CD4-positive, alpha-beta memory T cell (primary cell): ENCODE measurements at regions not wholly inside any gene's neighbourhood (a gene's known extent, or its start where the extent isn't known, plus 50 kb on each side); places are given as distances from the start of the nearest gene placed in this dataset.
"Not testable (repeated sequence)": the region's sequence is repeated elsewhere in the genome, so short reads cannot be mapped to it uniquely, and the experiment has no call there.

ENCODE experiments used
- CTCF ChIA-PET: fragments of 350-600 bp; sonication (Branson Sonifier 250); formaldehyde crosslinking; loops from one replicate; lab custom pipeline; 2021; ENCODE audit warnings: inconsistent platforms; ENCODE audit not compliant: partially characterized antibody; lab: Charles Lee
- POLR2A ChIA-PET: fragments of 350-600 bp; sonication (Branson Sonifier 250); formaldehyde crosslinking; loops from one replicate; lab custom pipeline; 2021; ENCODE audit not compliant: partially characterized antibody; lab: Charles Lee
- DNase-seq, 5 donors: peaks; one replicate each; pipeline versions ENCODE4 v3.0.0 to v3.0.0-alpha.2; 2020 to 2022; ENCODE audit warnings: mixed read lengths in 1 of 5
- H3K27ac ChIP-seq: one replicate; pipeline ENCODE4 v1.7.0; 2013; ENCODE audit warnings: low read depth, low read length
- H3K27me3 ChIP-seq: 2 replicates; pipeline ENCODE4 v1.7.0; 2013; ENCODE audit warnings: mild to moderate bottlenecking, low read length, moderate library complexity; ENCODE audit not compliant: insufficient read depth
- H3K36me3 ChIP-seq: 2 replicates; pipeline ENCODE4 v1.7.0; 2013; ENCODE audit warnings: mild to moderate bottlenecking, low read length, moderate library complexity; ENCODE audit not compliant: insufficient read depth
- H3K4me1 ChIP-seq: 2 replicates; pipeline ENCODE4 v1.7.0; 2013; ENCODE audit warnings: mild to moderate bottlenecking, low read length, moderate library complexity; ENCODE audit not compliant: insufficient read depth
- H3K4me3 ChIP-seq, 2 donors: one replicate each; pipeline ENCODE4 v1.7.0; 2013; ENCODE audit warnings: low read length in 2 of 2, mild to moderate bottlenecking in 1 of 2
- H3K9me3 ChIP-seq, 2 donors: one replicate each; pipeline ENCODE4 v1.7.0; 2013; ENCODE audit warnings: low read length in 2 of 2, control low read depth in 1 of 2; ENCODE audit not compliant: control insufficient read depth in 1 of 2
- H3K27ac Mint-ChIP-seq, 7 donors: one replicate each; pipeline ENCODE4 v1.8.0; 2020 to 2021; ENCODE audit warnings: mixed read lengths in 7 of 7, mild to moderate bottlenecking in 6 of 7, inconsistent platforms in 3 of 7, moderate library complexity in 3 of 7
- H3K27me3 Mint-ChIP-seq, 2 donors: one replicate each; pipeline ENCODE4 v1.8.0; 2020 to 2021; ENCODE audit warnings: mixed read lengths in 2 of 2
- H3K36me3 Mint-ChIP-seq, 2 donors: one replicate each; pipeline ENCODE4 v1.8.0; 2020 to 2021; ENCODE audit warnings: mixed read lengths in 2 of 2, inconsistent platforms in 1 of 2, mild to moderate bottlenecking in 1 of 2
- H3K4me1 Mint-ChIP-seq, 4 donors: one replicate each; pipeline ENCODE4 v1.8.0; 2020 to 2021; ENCODE audit warnings: mixed read lengths in 4 of 4, mild to moderate bottlenecking in 1 of 4
- H3K4me3 Mint-ChIP-seq, 8 donors: one replicate each; pipeline ENCODE4 v1.8.0; 2020 to 2021; ENCODE audit warnings: mixed read lengths in 8 of 8, mild to moderate bottlenecking in 7 of 8, moderate library complexity in 6 of 8, inconsistent platforms in 3 of 8
- H3K9me3 Mint-ChIP-seq, 8 donors: one replicate each; pipeline ENCODE4 v1.8.0; 2020 to 2021; ENCODE audit warnings: mixed read lengths in 8 of 8, mild to moderate bottlenecking in 5 of 8, inconsistent platforms in 3 of 8, moderate library complexity in 1 of 8
- intact Hi-C: fragments of 100-400 bp; cut with micrococcal nuclease; formaldehyde crosslinking; loops from one replicate; pipeline ENCODE4 v1.15.1; 2023

DNA sequence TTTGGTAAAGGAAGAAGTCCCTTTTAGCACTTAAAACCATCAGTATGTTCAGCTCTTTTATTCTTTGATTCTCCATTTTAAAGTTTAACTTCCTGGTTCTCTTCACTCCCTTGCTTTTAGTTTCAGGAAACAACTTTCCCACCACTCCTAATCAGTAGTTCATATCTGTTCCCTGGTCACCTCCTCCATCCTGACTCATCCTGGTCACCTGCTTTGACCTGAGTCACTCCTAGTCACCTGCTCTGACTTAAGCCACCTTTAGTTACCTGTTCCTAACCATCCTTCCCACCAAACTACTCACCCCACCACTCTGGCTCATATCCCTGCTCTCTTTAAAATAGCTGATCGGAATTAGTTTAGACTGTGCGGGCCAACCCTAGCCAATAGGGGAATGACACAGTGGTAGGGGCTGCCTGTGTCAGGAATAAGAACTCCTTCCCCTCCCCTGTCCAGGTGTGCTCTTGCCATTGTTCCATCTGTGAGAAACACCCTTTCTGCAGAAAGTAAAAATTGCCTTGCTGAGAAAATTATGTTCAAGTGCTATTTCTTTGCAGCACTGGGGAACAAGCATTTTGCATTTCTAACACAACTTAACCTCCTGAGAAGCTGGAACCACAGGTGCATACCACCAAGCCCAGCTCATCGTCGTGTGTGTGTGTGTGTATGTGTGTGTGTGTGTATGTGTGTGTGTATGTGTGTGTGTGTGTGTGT is 204.0 kb upstream of the MAOA start:
- H3K36me3 ChIP-seq, CTCF ChIA-PET, H3K4me1 Mint-ChIP-seq, intact Hi-C loops, H3K4me1 ChIP-seq, H3K27ac Mint-ChIP-seq, POLR2A ChIA-PET, H3K27ac ChIP-seq, H3K27me3 ChIP-seq, DNase-seq, H3K27me3 Mint-ChIP-seq, H3K36me3 Mint-ChIP-seq, H3K4me3 ChIP-seq, H3K9me3 ChIP-seq: not testable (repeated sequence)
- Mint-ChIP-seq H3K9me3 (peaks cover 0 to 55% (median 37%) of the 10 kb centered on the region in 8 donors), H3K4me3 (peak overlapping the region in 1 of 8 donors; percentile 8)

DNA sequence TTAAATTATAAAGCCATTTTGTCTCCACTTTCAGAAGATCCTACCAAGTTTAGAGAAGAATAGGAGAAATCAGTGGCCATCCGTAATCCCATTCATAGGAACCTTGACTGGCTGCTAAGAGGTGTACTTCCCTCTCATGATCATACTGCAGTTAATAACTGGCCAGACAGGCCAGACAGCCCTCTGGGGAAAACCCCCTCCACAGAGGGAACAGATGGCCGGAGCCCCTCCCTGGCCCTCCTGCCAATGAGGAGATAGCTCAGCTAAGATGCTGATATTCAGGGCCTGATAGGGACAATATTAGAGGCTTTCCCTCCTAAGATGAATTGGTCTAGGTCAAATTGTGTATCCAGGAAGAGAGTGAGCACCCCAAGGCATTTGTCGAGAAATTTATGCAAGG is 200.0 kb upstream of the MAOA start:
- H3K9me3 ChIP-seq, result peaks cover 0 to 9% of the 10 kb centered on the region in 2 donors
- H3K27me3 ChIP-seq, result no peaks in the 10 kb centered on the region
- H3K4me1 ChIP-seq, result no peaks in the 10 kb centered on the region
- no peak overlapping the region for H3K4me3 ChIP-seq
- no peaks in the 10 kb centered on the region for H3K4me1 Mint-ChIP-seq
- CTCF ChIA-PET, result no interaction called here
- peaks cover 0 to 3% of the 10 kb centered on the region in 2 donors for H3K27me3 Mint-ChIP-seq
- no peaks in the 10 kb centered on the region for H3K36me3 ChIP-seq
- intact Hi-C loops, result no loop called here
- POLR2A ChIA-PET, result no interaction called here
- H3K36me3 Mint-ChIP-seq, result no peaks in the 10 kb centered on the region
- H3K9me3 Mint-ChIP-seq, result peaks cover 0 to 29% (median 23%) of the 10 kb centered on the region in 8 donors
- DNase-seq, result no peak
- H3K27ac Mint-ChIP-seq, result no peak overlapping the region
- no peak overlapping the region for H3K4me3 Mint-ChIP-seq
- H3K27ac ChIP-seq, result no peak overlapping the region

DNA sequence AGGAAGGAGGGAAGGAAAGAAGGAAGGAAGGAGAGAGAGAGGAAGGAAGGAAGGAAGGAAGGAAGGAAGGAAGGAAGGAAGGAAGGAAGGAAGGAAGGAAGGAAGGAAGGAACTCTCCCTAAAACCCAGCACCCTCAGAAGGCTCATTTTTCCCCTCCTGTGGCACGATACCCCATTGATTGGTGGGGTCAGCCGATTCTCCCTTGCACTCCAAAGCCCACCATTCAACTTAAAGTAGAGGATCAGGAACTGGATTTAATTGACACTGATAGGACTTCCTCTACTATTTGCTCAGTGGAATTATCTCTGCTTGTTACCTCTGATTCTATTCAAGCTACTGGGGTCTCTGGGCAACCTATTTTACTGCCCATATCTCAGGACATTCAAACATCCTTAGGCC is 199.2 kb upstream of the MAOA start:
- CTCF ChIA-PET, result no interaction called here
- peaks cover 0 to 5% of the 10 kb centered on the region in 2 donors for H3K27me3 Mint-ChIP-seq
- intact Hi-C loops, result no loop called here
- H3K9me3 ChIP-seq, result peaks cover 0 to 6% of the 10 kb centered on the region in 2 donors
- H3K4me3 Mint-ChIP-seq, result no peak overlapping the region
- no peak overlapping the region for H3K4me3 ChIP-seq
- no peaks in the 10 kb centered on the region for H3K4me1 ChIP-seq
- no peaks in the 10 kb centered on the region for H3K36me3 Mint-ChIP-seq
- H3K27ac Mint-ChIP-seq, result no peak overlapping the region
- POLR2A ChIA-PET, result no interaction called here
- peaks cover 0 to 21% (median 15%) of the 10 kb centered on the region in 8 donors for H3K9me3 Mint-ChIP-seq
- no peaks in the 10 kb centered on the region for H3K27me3 ChIP-seq
- no peak for DNase-seq
- no peak overlapping the region for H3K27ac ChIP-seq
- no peaks in the 10 kb centered on the region for H3K36me3 ChIP-seq
- H3K4me1 Mint-ChIP-seq, result no peaks in the 10 kb centered on the region

DNA sequence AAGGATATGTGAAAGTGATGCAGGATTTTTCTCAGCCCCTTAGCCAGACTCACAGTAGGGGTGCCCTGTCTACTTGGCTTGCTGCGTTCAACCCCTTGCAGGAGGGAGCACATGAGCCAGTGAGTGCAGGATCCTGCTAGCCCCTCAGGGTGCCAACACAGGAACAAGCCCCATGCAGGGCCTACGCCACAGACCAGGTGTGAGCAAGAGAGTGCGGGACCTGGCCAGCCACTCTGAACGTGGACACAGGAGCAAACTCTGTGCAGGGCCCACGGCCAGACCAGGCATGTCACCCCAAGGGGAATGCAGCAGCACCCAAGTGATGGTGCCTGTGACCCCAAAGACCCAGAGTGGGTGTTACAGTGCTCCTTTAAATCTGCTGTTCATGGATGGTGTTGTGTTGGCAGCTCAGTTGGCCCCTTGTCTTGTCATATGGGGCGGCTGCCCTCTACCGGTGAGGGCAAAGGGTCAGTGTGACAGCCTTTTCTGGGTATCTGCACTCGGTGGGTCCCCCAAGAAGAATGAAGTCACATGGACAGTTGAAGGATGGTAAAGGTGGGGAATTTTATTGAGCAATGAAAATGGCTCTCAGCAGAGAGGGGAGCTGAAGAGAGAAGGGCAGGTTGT is 188.4 kb upstream of the MAOA start:
- Histone ChIP-seq H3K27ac (no peak overlapping the region), H3K4me1 (no peaks in the 10 kb centered on the region), H3K27me3 (no peaks in the 10 kb centered on the region), H3K4me3 (no peak overlapping the region), H3K36me3 (no peaks in the 10 kb centered on the region), H3K9me3 (no peaks in the 10 kb centered on the region)
- no peaks in the 10 kb centered on the region for H3K27me3 Mint-ChIP-seq
- H3K36me3 Mint-ChIP-seq, result no peaks in the 10 kb centered on the region
- ChIA-PET CTCF (no interaction called here), POLR2A (no interaction called here)
- DNase-seq, result no peak
- H3K4me3 Mint-ChIP-seq, result peak overlapping the region in 1 of 8 donors; percentile 43
- H3K4me1 Mint-ChIP-seq, result peaks cover 0 to 5% (median under 1%) of the 10 kb centered on the region in 4 donors
- H3K9me3 Mint-ChIP-seq, result no peaks in the 10 kb centered on the region
- no peak overlapping the region for H3K27ac Mint-ChIP-seq
- intact Hi-C loops, result no loop called here

DNA sequence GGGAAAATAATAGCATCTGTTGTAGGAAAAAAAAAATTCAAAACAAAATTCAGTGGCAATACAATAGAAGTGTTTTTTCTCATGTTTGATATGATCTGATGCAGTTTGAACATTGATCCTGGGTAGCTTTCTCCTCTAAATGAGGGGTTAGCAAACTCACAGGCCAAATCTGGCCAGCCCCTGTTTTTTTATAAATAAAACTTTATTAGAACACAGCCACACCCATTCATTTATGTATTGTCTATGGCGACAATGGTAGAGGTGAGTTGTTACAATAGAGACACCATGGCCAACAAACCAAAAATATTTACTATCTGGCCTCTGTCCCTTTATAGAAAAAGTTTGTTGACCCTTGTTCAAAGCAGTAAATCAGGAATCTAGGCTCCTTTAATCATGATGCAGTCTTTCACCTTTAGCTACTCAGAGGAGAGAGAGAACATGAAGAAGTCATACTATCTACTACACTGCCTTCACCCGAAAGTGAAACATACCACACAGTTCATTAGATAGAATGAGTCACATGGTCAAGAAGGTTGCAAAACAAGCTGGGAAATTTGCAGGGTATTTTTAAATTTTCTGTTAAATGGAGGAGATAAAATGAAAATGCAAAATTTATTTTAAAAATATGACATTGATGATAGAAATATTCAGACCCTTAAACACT is 186.6 kb upstream of the MAOA start:
- H3K27me3 Mint-ChIP-seq, result no peaks in the 10 kb centered on the region
- Histone ChIP-seq H3K36me3 (no peaks in the 10 kb centered on the region), H3K27me3 (no peaks in the 10 kb centered on the region), H3K27ac (no peak overlapping the region), H3K9me3 (no peaks in the 10 kb centered on the region), H3K4me1 (no peaks in the 10 kb centered on the region), H3K4me3 (no peak overlapping the region)
- POLR2A ChIA-PET, result no interaction called here
- no peak for DNase-seq
- intact Hi-C loops, result no loop called here
- H3K9me3 Mint-ChIP-seq, result no peaks in the 10 kb centered on the region
- H3K36me3 Mint-ChIP-seq, result no peaks in the 10 kb centered on the region
- no peak overlapping the region for H3K27ac Mint-ChIP-seq
- CTCF ChIA-PET, result no interaction called here
- H3K4me1 Mint-ChIP-seq, result peaks cover 0 to 5% (median under 1%) of the 10 kb centered on the region in 4 donors
- no peak overlapping the region for H3K4me3 Mint-ChIP-seq

DNA sequence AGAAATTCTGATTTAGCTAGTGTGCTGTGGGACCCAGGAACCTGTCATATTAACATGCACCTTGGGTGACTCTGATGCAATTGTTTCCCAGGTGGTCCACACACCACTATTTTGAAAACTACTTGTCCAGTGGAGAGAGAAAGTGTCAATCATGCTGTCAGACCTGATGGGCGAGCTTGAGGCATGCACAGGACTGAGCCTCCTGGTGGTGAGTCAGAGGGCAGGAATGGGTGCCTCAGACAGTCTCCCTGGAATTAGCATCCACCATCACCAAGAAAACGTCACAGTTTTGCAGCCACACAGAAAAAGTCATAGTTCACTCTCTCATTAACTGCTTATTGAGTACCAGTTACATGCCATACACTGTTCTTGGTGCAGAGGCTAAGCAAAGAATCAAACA is 181.8 kb upstream of the MAOA start:
- DNase-seq, result no peak

DNA sequence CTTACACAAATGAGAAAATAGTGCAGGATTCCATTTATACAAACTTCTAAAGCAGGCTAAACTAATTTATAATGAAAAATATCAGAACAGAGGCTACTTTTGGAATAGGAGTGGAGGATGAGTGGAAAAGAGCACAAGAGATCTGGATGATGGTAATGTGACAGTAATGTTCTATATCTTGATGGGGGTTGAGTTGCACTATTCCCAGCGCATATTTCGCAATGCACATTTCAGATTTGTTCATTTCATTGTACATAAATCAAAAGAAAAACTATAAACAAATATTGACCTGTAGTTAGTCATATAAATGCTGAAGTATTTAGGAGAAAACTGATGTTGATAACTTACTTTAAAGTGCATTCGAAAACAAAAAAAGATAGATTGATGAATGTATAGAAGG is 177.0 kb upstream of the MAOA start:
- peaks cover 0 to 4% (median 0%) of the 10 kb centered on the region in 8 donors for H3K9me3 Mint-ChIP-seq
- Histone ChIP-seq H3K9me3 (no peaks in the 10 kb centered on the region), H3K36me3 (no peaks in the 10 kb centered on the region), H3K27me3 (no peaks in the 10 kb centered on the region), H3K27ac (no peak overlapping the region), H3K4me1 (no peaks in the 10 kb centered on the region), H3K4me3 (no peak overlapping the region)
- H3K4me3 Mint-ChIP-seq, result no peak overlapping the region
- H3K4me1 Mint-ChIP-seq, result no peaks in the 10 kb centered on the region
- CTCF ChIA-PET, result no interaction called here
- H3K27ac Mint-ChIP-seq, result no peak overlapping the region
- DNase-seq, result no peak
- POLR2A ChIA-PET, result no interaction called here
- H3K36me3 Mint-ChIP-seq, result no peaks in the 10 kb centered on the region
- intact Hi-C loops, result no loop called here
- no peaks in the 10 kb centered on the region for H3K27me3 Mint-ChIP-seq

More for the DNA sequence above, 181.8 kb upstream of the MAOA start:
- H3K27me3 ChIP-seq, result no peaks in the 10 kb centered on the region
- ChIA-PET POLR2A (no interaction called here), CTCF (no interaction called here)
- no peaks in the 10 kb centered on the region for H3K9me3 ChIP-seq
- no peaks in the 10 kb centered on the region for H3K4me1 ChIP-seq
- H3K4me1 Mint-ChIP-seq, result peaks cover 0 to 2% (median 0%) of the 10 kb centered on the region in 4 donors
- no peaks in the 10 kb centered on the region for H3K9me3 Mint-ChIP-seq
- H3K4me3 ChIP-seq, result no peak overlapping the region
- no peak overlapping the region for H3K4me3 Mint-ChIP-seq
- H3K36me3 ChIP-seq, result no peaks in the 10 kb centered on the region
- no peaks in the 10 kb centered on the region for H3K36me3 Mint-ChIP-seq
- H3K27ac ChIP-seq, result no peak overlapping the region
- no peaks in the 10 kb centered on the region for H3K27me3 Mint-ChIP-seq
- no peak overlapping the region for H3K27ac Mint-ChIP-seq
- intact Hi-C loops, result no loop called here
